ENCODE measurements at regions not wholly inside any gene's neighbourhood (a gene's known extent, or its start where the extent isn't known, plus 50 kb on each side); places are given as distances from the start of the nearest gene placed in this dataset.
A peak's percentile ranks its signal among the peaks of the same experiment; 100 is the strongest.

- no peak for TF ChIP-seq CTCF (IDR thresholded peaks at IDR 0.05; ENCODE audit: low read depth, low read length)
- no peak overlapping the region for H3K4me3 ChIP-seq (ENCODE audit: low read depth, low read length)
These were observed 124.6 kb upstream of the CDK13 start for GRCh38 chr7:39825401-39825980.

GRCh38 chr7:39826166-39826565, 123.9 kb upstream of the CDK13 start:
- no peak for TF ChIP-seq CTCF (IDR thresholded peaks at IDR 0.05; ENCODE audit: low read depth, low read length)

GRCh38 chr7:39827571-39827970, 122.5 kb upstream of the CDK13 start:
- H3K4me3 ChIP-seq (ENCODE audit: low read depth, low read length) = no peak overlapping the region
- no peak for TF ChIP-seq CTCF (IDR thresholded peaks at IDR 0.05; ENCODE audit: low read depth, low read length)

More at GRCh38 chr7:39826166-39826565, 123.9 kb upstream of the CDK13 start:
- no peak overlapping the region for H3K4me3 ChIP-seq (ENCODE audit: low read depth, low read length)

- no peak overlapping the region for H3K4me3 ChIP-seq (ENCODE audit: low read depth, low read length)
- TF ChIP-seq CTCF (IDR thresholded peaks at IDR 0.05; ENCODE audit: low read depth, low read length) = no peak
These were observed 121.0 kb upstream of the CDK13 start for GRCh38 chr7:39829028-39829427.

- no peak overlapping the region for H3K4me3 ChIP-seq (ENCODE audit: low read depth, low read length)
These were observed 117.5 kb upstream of the CDK13 start for GRCh38 chr7:39832519-39833085.

GRCh38 chr7:39833180-39833799, 116.8 kb upstream of the CDK13 start:
- H3K4me3 ChIP-seq (ENCODE audit: low read depth, low read length) = peak overlapping the region; percentile 46

More at GRCh38 chr7:39832519-39833085, 117.5 kb upstream of the CDK13 start:
- no peak for TF ChIP-seq CTCF (IDR thresholded peaks at IDR 0.05; ENCODE audit: low read depth, low read length)

GRCh38 chr7:39833865-39834634, 116.0 kb upstream of the CDK13 start:
- H3K4me3 ChIP-seq (ENCODE audit: low read depth, low read length) = peak overlapping the region; percentile 46

- no peak for TF ChIP-seq CTCF (IDR thresholded peaks at IDR 0.05; ENCODE audit: low read depth, low read length)
- H3K4me3 ChIP-seq (ENCODE audit: low read depth, low read length) = no peak overlapping the region
These were observed 111.7 kb upstream of the CDK13 start for GRCh38 chr7:39838326-39838725.

All from WI38 (cell line).